IMR-90 (cell line): ENCODE measurements at regions not wholly inside any gene's neighbourhood (a gene's known extent, or its start where the extent isn't known, plus 50 kb on each side); places are given as distances from the start of the nearest gene placed in this dataset.

Experiments used
- ATAC-seq: fragments of 200-7000 bp; cut with Tn5 transposase; 2 replicates; pipeline ENCODE4 v1.9.1; 2020; ENCODE audit warnings: low read depth, mild to moderate bottlenecking, moderate library complexity
- BruUV-seq: library from RNA; stranded (reverse); fragments of 400-500 nt; replicated peaks from 2 replicates; lab custom pipeline; 2021; lab: Mats Ljungman, UMichigan
- CTCF ChIA-PET: fragments of 300-600 bp; formaldehyde crosslinking; extraction: SDS; loops from one replicate; lab custom pipeline; 2021; ENCODE audit warnings: antibody characterized with exemption; lab: Yijun Ruan, JAX
- POLR2A ChIA-PET: fragments of 300-600 bp; sonication (Branson Sonifier 250); formaldehyde crosslinking; loops from one replicate; lab custom pipeline; 2022; ENCODE audit warnings: antibody characterized with exemption; ENCODE audit not compliant: unreplicated experiment; lab: Charles Lee
- DNase-seq: peaks from one replicate; pipeline ENCODE4 v3.0.0; 2013
- H2AFZ ChIP-seq: replicated peaks from 2 replicates; pipeline ENCODE3; 2013; ENCODE audit warnings: low read length, mild to moderate bottlenecking; ENCODE audit not compliant: poor library complexity
- H2AK5ac ChIP-seq: 2 replicates; pipeline ENCODE4 v1.6.1; 2013; ENCODE audit warnings: low read depth, low read length, inconsistent platforms
- H2AK9ac ChIP-seq: replicated peaks from 2 replicates; pipeline ENCODE3; 2013; ENCODE audit warnings: mild to moderate bottlenecking, low read depth, low read length, moderate library complexity; ENCODE audit not compliant: poor library complexity
- H2BK120ac ChIP-seq: 2 replicates; pipeline ENCODE4 v1.6.1; 2013; ENCODE audit warnings: low read depth, low read length, inconsistent platforms
- H2BK15ac ChIP-seq: 3 replicates; pipeline ENCODE4 v1.6.1; 2013; ENCODE audit warnings: low read depth, low read length, inconsistent platforms
- H2BK20ac ChIP-seq: 2 replicates; pipeline ENCODE4 v1.6.1; 2013; ENCODE audit warnings: low read depth, mild to moderate bottlenecking, inconsistent platforms, low read length, moderate library complexity
- H2BK5ac ChIP-seq: 2 replicates; pipeline ENCODE4 v1.6.1; 2013; ENCODE audit warnings: mild to moderate bottlenecking, low read depth, low read length, inconsistent platforms; ENCODE audit not compliant: poor library complexity, severe bottlenecking
- H3K14ac ChIP-seq: replicated peaks from 2 replicates; pipeline ENCODE4 v1.6.1; 2013; ENCODE audit warnings: low read depth, low read length, inconsistent platforms
- H3K18ac ChIP-seq: 2 replicates; pipeline ENCODE4 v1.6.1; 2013; ENCODE audit warnings: low read depth, low read length, control low read depth
- H3K23ac ChIP-seq: 2 replicates; pipeline ENCODE4 v1.6.1; 2013; ENCODE audit warnings: low read depth, low read length, inconsistent platforms
- H3K27ac ChIP-seq: 2 replicates; pipeline ENCODE4 v1.5.1; 2013; ENCODE audit warnings: mild to moderate bottlenecking, control low read depth, low read length; ENCODE audit not compliant: insufficient read depth
- H3K27me3 ChIP-seq: 2 replicates; pipeline ENCODE4 v1.6.1; 2013; ENCODE audit warnings: low read length; ENCODE audit not compliant: control insufficient read depth, insufficient read depth
- H3K36me3 ChIP-seq: 2 replicates; pipeline ENCODE4 v1.6.1; 2013; ENCODE audit warnings: low read length, mixed read lengths; ENCODE audit not compliant: control insufficient read depth, insufficient read depth
- H3K4ac ChIP-seq: 2 replicates; pipeline ENCODE4 v1.6.1; 2013; ENCODE audit warnings: low read depth, low read length, inconsistent platforms
- H3K4me1 ChIP-seq: 2 replicates; pipeline ENCODE4 v1.6.1; 2013; ENCODE audit warnings: low read length, mixed read lengths; ENCODE audit not compliant: control insufficient read depth, insufficient read depth
- H3K4me2 ChIP-seq: 2 replicates; pipeline ENCODE4 v1.6.1; 2013; ENCODE audit warnings: low read depth, mild to moderate bottlenecking, control low read depth, low read length, moderate library complexity
- H3K4me3 ChIP-seq: 2 replicates; pipeline ENCODE4 v1.5.1; 2013; ENCODE audit warnings: low read depth, mild to moderate bottlenecking, control low read depth, low read length, moderate library complexity; ENCODE audit not compliant: insufficient read depth
- H3K56ac ChIP-seq: 2 replicates; pipeline ENCODE4 v1.6.1; 2013; ENCODE audit warnings: low read length, inconsistent platforms; ENCODE audit not compliant: insufficient read depth; ENCODE audit errors: extremely low read depth
- H3K79me1 ChIP-seq, 2 experiments: 2 replicates each; pipeline ENCODE4 v1.6.1; 2013; ENCODE audit warnings: low read length in 2 of 2, inconsistent platforms in 1 of 2, low read depth in 1 of 2
- H3K9ac ChIP-seq: 2 replicates; pipeline ENCODE4 v1.6.1; 2013; ENCODE audit warnings: low read depth, low read length, control low read depth
- H3K9me1 ChIP-seq: 2 replicates; pipeline ENCODE4 v1.6.1; 2013; ENCODE audit warnings: low read length, inconsistent platforms; ENCODE audit not compliant: insufficient read depth
- H3K9me3 ChIP-seq: 2 replicates; pipeline ENCODE4 v1.6.1; 2013; ENCODE audit warnings: low read length; ENCODE audit not compliant: control insufficient read depth, insufficient read depth
- H4K20me1 ChIP-seq: 2 replicates; pipeline ENCODE4 v1.6.1; 2013; ENCODE audit warnings: low read length, inconsistent platforms; ENCODE audit not compliant: insufficient read depth
- H4K5ac ChIP-seq: 2 replicates; pipeline ENCODE4 v1.6.1; 2013; ENCODE audit warnings: mild to moderate bottlenecking, low read depth, low read length, control low read depth
- H4K8ac ChIP-seq, 2 experiments: 2 replicates each; pipeline ENCODE4 v1.6.1; 2013; ENCODE audit warnings: low read depth in 2 of 2, low read length in 2 of 2, control low read depth in 1 of 2, inconsistent platforms in 1 of 2
- H4K91ac ChIP-seq: 2 replicates; pipeline ENCODE4 v1.6.1; 2013; ENCODE audit warnings: low read depth, low read length, inconsistent platforms; ENCODE audit not compliant: insufficient read depth
- BHLHE40 ChIP-seq: fragments of 150-350 bp; IDR thresholded peaks from 2 replicates; pipeline ENCODE4 v1.6.1; 2016; ENCODE audit warnings: mild to moderate bottlenecking, low read depth, low read length
- CEBPB ChIP-seq: IDR thresholded peaks from 2 replicates; pipeline ENCODE4 v1.6.1; 2012; ENCODE audit warnings: low read depth, low read length, improper control_type of control experiment
- CTCF ChIP-seq: conservative IDR thresholded peaks from 2 replicates; pipeline ENCODE4 v1.5.1; 2012; ENCODE audit warnings: mild to moderate bottlenecking, low read depth, low read length, improper control_type of control experiment
- FOS ChIP-seq: fragments of 150-350 bp; IDR thresholded peaks from 2 replicates; pipeline ENCODE4 v1.6.1; 2016; ENCODE audit warnings: low read depth, low read length
- MAFK ChIP-seq: IDR thresholded peaks from 2 replicates; pipeline ENCODE4 v1.6.1; 2012; ENCODE audit warnings: low read depth, low read length, improper control_type of control experiment
- NFE2L2 ChIP-seq: fragments of 150-350 bp; IDR thresholded peaks from 2 replicates; pipeline ENCODE4 v1.6.1; 2016; ENCODE audit warnings: low read depth, mild to moderate bottlenecking, low read length
- POLR2A ChIP-seq: IDR thresholded peaks from 2 replicates; pipeline ENCODE4 v1.6.1; 2012; ENCODE audit warnings: mild to moderate bottlenecking, low read depth, low read length
- RCOR1 ChIP-seq: IDR thresholded peaks from 2 replicates; pipeline ENCODE4 v1.6.1; 2012; ENCODE audit warnings: mild to moderate bottlenecking, low read length, improper control_type of control experiment; ENCODE audit not compliant: insufficient replicate concordance
- RFX5 ChIP-seq: IDR thresholded peaks from 2 replicates; pipeline ENCODE4 v1.8.0; 2012; ENCODE audit warnings: low read depth, mild to moderate bottlenecking, low read length, moderate library complexity
- SMC3 ChIP-seq: fragments of 150-350 bp; IDR thresholded peaks from 2 replicates; pipeline ENCODE4 v1.6.1; 2016; ENCODE audit warnings: low read depth, mild to moderate bottlenecking, antibody characterized with exemption, low read length, moderate library complexity
- WGBS, 2 experiments: methylation state at CpG; one replicate each; pipeline versions ENCODE4 v1.1.5 to v1.1.7; 2013; ENCODE audit warnings: missing lambda C conversion rate in 2 of 2; ENCODE audit not compliant: insufficient read length in 1 of 2; ENCODE audit errors: extremely low coverage in 2 of 2; 5-methylcytosine and 5-hydroxymethylcytosine counted together
- dilution Hi-C: fragments of 300-500 bp; cut with HindIII; formaldehyde crosslinking; loops from one replicate; pipeline ENCODE4 v1.14.3; 2018; ENCODE audit warnings: low sequenced_read_pairs; ENCODE audit not compliant: unreplicated experiment
- in situ Hi-C: fragments of 300-500 bp; cut with MboI; formaldehyde crosslinking; loops from 3 replicates; pipeline ENCODE4 v1.14.3; 2019; ENCODE audit warnings: low sequenced_read_pairs, inconsistent platforms, mixed read lengths
- intact Hi-C: fragments of 100-400 bp; cut with micrococcal nuclease; formaldehyde crosslinking; loops from 2 replicates; pipeline ENCODE4 v1.10.0; 2022
- TF ChIP-seq, protein P1 (sequence below): fragments of 150-350 bp; IDR thresholded peaks from 2 replicates; pipeline ENCODE4 v1.6.1; 2017; ENCODE audit warnings: mild to moderate bottlenecking, antibody characterized with exemption, low read length, low read depth
- TF ChIP-seq, protein P2 (sequence below): fragments of 150-350 bp; IDR thresholded peaks from 2 replicates; pipeline ENCODE4 v1.6.1; 2016; ENCODE audit warnings: low read depth, mild to moderate bottlenecking, low read length, moderate library complexity, borderline replicate concordance

DNA sequence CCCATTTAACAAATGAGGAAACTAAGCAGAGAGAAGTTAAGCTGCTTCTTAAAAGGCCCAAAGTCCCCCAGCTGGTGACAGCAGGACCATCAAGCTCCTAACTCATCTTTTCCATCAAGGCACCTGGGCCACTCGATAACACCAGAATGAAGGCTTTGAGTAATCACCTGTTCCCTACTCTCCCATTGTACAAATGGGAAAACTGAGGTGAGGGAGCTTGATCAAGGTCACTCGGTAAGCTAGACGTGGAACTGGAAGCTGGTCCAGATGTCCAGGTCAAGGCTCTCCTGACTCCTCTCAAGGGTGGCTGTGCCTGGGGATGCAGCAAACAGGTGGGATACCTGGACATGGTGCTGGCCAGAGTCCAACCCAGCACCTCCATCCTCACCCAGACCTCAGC lies 90.6 kb upstream of the SHB start:
- Histone ChIP-seq H2BK120ac (no peak overlapping the region), H3K56ac (no peak overlapping the region), H3K27me3 (peaks cover 16% of the 10 kb centered on the region), H2BK15ac (no peak overlapping the region), H3K4ac (no peak overlapping the region), H3K9me1 (no peaks in the 10 kb centered on the region), H4K91ac (no peak overlapping the region), H2BK20ac (no peak overlapping the region), H3K18ac (no peak overlapping the region), H3K27ac (no peak overlapping the region), H3K9me3 (no peaks in the 10 kb centered on the region), H3K4me2 (no peak overlapping the region), H3K4me3 (no peak overlapping the region), H3K14ac (no peak overlapping the region), H4K20me1 (no peaks in the 10 kb centered on the region), H2AK9ac (no peak overlapping the region), H3K79me1 (no peaks in the 10 kb centered on the region), H3K23ac (no peak overlapping the region), H2BK5ac (no peak overlapping the region), H3K36me3 (no peaks in the 10 kb centered on the region), H2AK5ac (no peak overlapping the region), H2AFZ (no peak overlapping the region), H4K8ac (no peak overlapping the region), H3K4me1 (no peaks in the 10 kb centered on the region), H3K9ac (no peak overlapping the region), H4K5ac (no peak overlapping the region)
- TF ChIP-seq POLR2A (no peak), RFX5 (no peak), FOS (no peak), CEBPB (no peak), RCOR1 (no peak), BHLHE40 (no peak), SMC3 (no peak), CTCF (no peak), NFE2L2 (no peak), MAFK (no peak)
- TF ChIP-seq, protein P1, sequence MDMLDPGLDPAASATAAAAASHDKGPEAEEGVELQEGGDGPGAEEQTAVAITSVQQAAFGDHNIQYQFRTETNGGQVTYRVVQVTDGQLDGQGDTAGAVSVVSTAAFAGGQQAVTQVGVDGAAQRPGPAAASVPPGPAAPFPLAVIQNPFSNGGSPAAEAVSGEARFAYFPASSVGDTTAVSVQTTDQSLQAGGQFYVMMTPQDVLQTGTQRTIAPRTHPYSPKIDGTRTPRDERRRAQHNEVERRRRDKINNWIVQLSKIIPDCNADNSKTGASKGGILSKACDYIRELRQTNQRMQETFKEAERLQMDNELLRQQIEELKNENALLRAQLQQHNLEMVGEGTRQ, result no peak
- TF ChIP-seq, protein P2, sequence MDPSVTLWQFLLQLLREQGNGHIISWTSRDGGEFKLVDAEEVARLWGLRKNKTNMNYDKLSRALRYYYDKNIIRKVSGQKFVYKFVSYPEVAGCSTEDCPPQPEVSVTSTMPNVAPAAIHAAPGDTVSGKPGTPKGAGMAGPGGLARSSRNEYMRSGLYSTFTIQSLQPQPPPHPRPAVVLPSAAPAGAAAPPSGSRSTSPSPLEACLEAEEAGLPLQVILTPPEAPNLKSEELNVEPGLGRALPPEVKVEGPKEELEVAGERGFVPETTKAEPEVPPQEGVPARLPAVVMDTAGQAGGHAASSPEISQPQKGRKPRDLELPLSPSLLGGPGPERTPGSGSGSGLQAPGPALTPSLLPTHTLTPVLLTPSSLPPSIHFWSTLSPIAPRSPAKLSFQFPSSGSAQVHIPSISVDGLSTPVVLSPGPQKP, result no peak
- POLR2A ChIA-PET, result no interaction called here
- DNase-seq (no peak), ATAC-seq (no peak)
- intact Hi-C loops, result no loop called here
- in situ Hi-C loops, result no loop called here
- CTCF ChIA-PET, result interaction anchor here (0.6 to 3.2 kb wide), 3 partner anchors 10 to 72 kb away, joined by 3 to 16 read pairs (median 3); no protein-coding TSS in a partner anchor
- BruUV-seq, result no TSS peak
- dilution Hi-C loops, result no loop called here
- no CpG with 5 or more reads among the region's 3 CpGs for WGBS, 2 experiments
